ENCODE measurements at regions not wholly inside any gene's neighbourhood (a gene's known extent, or its start where the extent isn't known, plus 50 kb on each side); places are given as distances from the start of the nearest gene placed in this dataset.

GRCh38 chr15:47514200-47514652 is 203.1 kb upstream of the SEMA6D start:
- WGBS, 2 donors: 75 to 79% methylated on average over 2 of the region's 2 CpGs
- DNase-seq (no peak), ATAC-seq (no peak)
- Histone ChIP-seq H3K27me3 (peaks cover 0 to 72% (median 0%) of the 10 kb centered on the region in 7 donors), H3K27ac (no peak overlapping the region), H3K9me3 (no peaks in the 10 kb centered on the region), H3K36me3 (no peaks in the 10 kb centered on the region), H3K4me1 (peaks cover 0 to 24% (median 20%) of the 10 kb centered on the region in 9 donors), H3K4me3 (no peak overlapping the region)
- no peak for TF ChIP-seq CTCF (IDR thresholded peaks at IDR 0.05)
- intact Hi-C loops (cut with DNase I): loop anchor here in 1 of 10 donors (10.0 kb wide), 1 partner anchor 201 kb away; the partner anchor contains the start of gene SEMA6D

GRCh38 chr15:47516558-47516957 is 200.7 kb upstream of the SEMA6D start:
- H3K4me3 ChIP-seq: no peak overlapping the region
- H3K9me3 ChIP-seq: no peaks in the 10 kb centered on the region
- H3K27me3 ChIP-seq: peaks cover 0 to 84% (median 0%) of the 10 kb centered on the region in 7 donors
- peak overlapping the region in 2 of 10 donors; percentile 39 to 61 for H3K27ac ChIP-seq
- no peak for TF ChIP-seq CTCF (IDR thresholded peaks at IDR 0.05)
- H3K4me1 ChIP-seq: peaks cover 0 to 24% (median 20%) of the 10 kb centered on the region in 9 donors
- peak in 3 of 8 donors; percentile 38 to 68 (median 38) for ATAC-seq
- no peak for DNase-seq
- intact Hi-C loops (cut with DNase I): loop anchor here in 1 of 10 donors (10.0 kb wide), 1 partner anchor 198 kb away; the partner anchor contains the start of gene SEMA6D
- 78 to 79% methylated on average over 2 of the region's 2 CpGs for WGBS, 2 donors
- H3K36me3 ChIP-seq: no peaks in the 10 kb centered on the region

GRCh38 chr15:47516972-47517371 is 200.3 kb upstream of the SEMA6D start:
- Histone ChIP-seq H3K27me3 (peaks cover 0 to 80% (median 0%) of the 10 kb centered on the region in 7 donors), H3K36me3 (no peaks in the 10 kb centered on the region), H3K4me1 (peaks cover 0 to 24% (median 20%) of the 10 kb centered on the region in 9 donors), H3K27ac (peak overlapping the region in 4 of 10 donors; percentile 15 to 61 (median 36)), H3K9me3 (no peaks in the 10 kb centered on the region), H3K4me3 (no peak overlapping the region)
- no peak for DNase-seq
- no peak for TF ChIP-seq CTCF (IDR thresholded peaks at IDR 0.05)
- ATAC-seq: peak in 2 of 8 donors; percentile 30 to 76
- 46 to 68% methylated on average over 1 of the region's 1 CpG for WGBS, 2 donors
- intact Hi-C loops (cut with DNase I): loop anchor here in 1 of 10 donors (10.0 kb wide), 1 partner anchor 198 kb away; the partner anchor contains the start of gene SEMA6D

- H3K27me3 ChIP-seq: peaks cover 0 to 78% (median 0%) of the 10 kb centered on the region in 7 donors
- WGBS, 2 donors: 20 to 26% methylated on average over 1 of the region's 1 CpG
- H3K4me3 ChIP-seq: no peak overlapping the region
- no peaks in the 10 kb centered on the region for H3K36me3 ChIP-seq
- no peaks in the 10 kb centered on the region for H3K9me3 ChIP-seq
- H3K4me1 ChIP-seq: peaks cover 0 to 24% (median 20%) of the 10 kb centered on the region in 9 donors
- no peak for TF ChIP-seq CTCF (IDR thresholded peaks at IDR 0.05)
- intact Hi-C loops (cut with DNase I): loop anchor here in 1 of 10 donors (10.0 kb wide), 1 partner anchor 197 kb away; the partner anchor contains the start of gene SEMA6D
- H3K27ac ChIP-seq: peak overlapping the region in 5 of 10 donors; percentile 1 to 61 (median 39)
- DNase-seq (no peak), ATAC-seq (no peak)
Observed at GRCh38 chr15:47517737-47518136, 199.6 kb upstream of the SEMA6D start.

Measured in heart right ventricle (tissue), 16 donors.